ENCODE measurements at regions not wholly inside any gene's neighbourhood (a gene's known extent, or its start where the extent isn't known, plus 50 kb on each side); places are given as distances from the start of the nearest gene placed in this dataset.

- peaks cover 0 to 3% of the 10 kb centered on the region in 2 donors for H3K4me1 ChIP-seq (ENCODE audit: control insufficient read depth in 1 of 2, insufficient read depth in 2 of 2, low read length in 2 of 2)
- H3K4me3 ChIP-seq (ENCODE audit: low read depth in 1 of 2, low read length in 2 of 2), result no peak overlapping the region
- no peaks in the 10 kb centered on the region for H3K36me3 ChIP-seq (ENCODE audit: control insufficient read depth in 1 of 2, insufficient read depth in 2 of 2, low read length in 2 of 2)
- H3K27me3 ChIP-seq (ENCODE audit: control insufficient read depth in 1 of 2, insufficient read depth in 2 of 2, low read length in 2 of 2), result no peaks in the 10 kb centered on the region
- no peak overlapping the region for H3K27ac ChIP-seq (ENCODE audit: low read depth, low read length)
- no peak overlapping the region for H3K9ac ChIP-seq (ENCODE audit: low read depth in 1 of 2, low read length in 2 of 2)
- peaks cover 8 to 11% of the 10 kb centered on the region in 2 donors for H3K9me3 ChIP-seq (ENCODE audit: control insufficient read depth in 1 of 2, low read length in 2 of 2)
Observed at GRCh38 chr13:108020027-108020426, 195.3 kb downstream of the LIG4 start.

DNA sequence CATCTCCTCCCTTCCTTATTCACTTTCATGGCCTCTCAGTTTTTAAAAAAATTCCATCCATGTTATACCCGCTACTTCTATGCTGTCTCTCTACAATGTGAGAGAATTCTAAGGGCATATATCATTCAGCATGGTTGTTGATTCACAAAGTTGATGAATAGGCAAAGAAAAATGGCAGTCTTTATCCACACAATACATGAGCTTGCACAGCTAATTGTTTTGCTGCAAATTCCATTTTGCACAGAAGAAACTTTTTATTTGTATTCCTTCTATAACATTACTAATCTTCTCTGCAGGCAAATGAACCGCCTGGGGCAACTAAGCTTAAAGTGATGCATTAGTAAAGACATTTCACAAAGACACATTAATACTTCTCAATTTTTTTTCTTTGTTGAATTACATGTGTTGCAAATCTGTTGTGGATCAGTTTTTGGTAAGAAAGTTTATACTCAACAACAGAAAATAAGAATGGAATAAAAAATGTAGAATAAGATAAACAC, 196.9 kb downstream of the LIG4 start:
- Histone ChIP-seq H3K36me3 (ENCODE audit: control insufficient read depth in 1 of 2, insufficient read depth in 2 of 2, low read length in 2 of 2) (no peaks in the 10 kb centered on the region), H3K4me1 (ENCODE audit: control insufficient read depth in 1 of 2, insufficient read depth in 2 of 2, low read length in 2 of 2) (peaks cover 0 to 3% of the 10 kb centered on the region in 2 donors), H3K27ac (ENCODE audit: low read depth, low read length) (no peak overlapping the region), H3K4me3 (ENCODE audit: low read depth in 1 of 2, low read length in 2 of 2) (no peak overlapping the region), H3K27me3 (ENCODE audit: control insufficient read depth in 1 of 2, insufficient read depth in 2 of 2, low read length in 2 of 2) (no peaks in the 10 kb centered on the region), H3K9ac (ENCODE audit: low read depth in 1 of 2, low read length in 2 of 2) (no peak overlapping the region), H3K9me3 (ENCODE audit: control insufficient read depth in 1 of 2, low read length in 2 of 2) (peaks cover 8 to 11% of the 10 kb centered on the region in 2 donors)

- Histone ChIP-seq H3K27ac (ENCODE audit: low read depth, low read length) (no peak overlapping the region), H3K4me3 (ENCODE audit: low read depth in 1 of 2, low read length in 2 of 2) (no peak overlapping the region), H3K36me3 (ENCODE audit: control insufficient read depth in 1 of 2, insufficient read depth in 2 of 2, low read length in 2 of 2) (no peaks in the 10 kb centered on the region), H3K27me3 (ENCODE audit: control insufficient read depth in 1 of 2, insufficient read depth in 2 of 2, low read length in 2 of 2) (no peaks in the 10 kb centered on the region), H3K9ac (ENCODE audit: low read depth in 1 of 2, low read length in 2 of 2) (no peak overlapping the region), H3K4me1 (ENCODE audit: control insufficient read depth in 1 of 2, insufficient read depth in 2 of 2, low read length in 2 of 2) (no peaks in the 10 kb centered on the region), H3K9me3 (ENCODE audit: control insufficient read depth in 1 of 2, low read length in 2 of 2) (no peaks in the 10 kb centered on the region)
Observed at GRCh38 chr13:108006619-108007018, 208.7 kb downstream of the LIG4 start.

GRCh38 chr13:108005231-108005630, 210.1 kb downstream of the LIG4 start:
- Histone ChIP-seq H3K9ac (ENCODE audit: low read depth in 1 of 2, low read length in 2 of 2) (no peak overlapping the region), H3K27ac (ENCODE audit: low read depth, low read length) (no peak overlapping the region), H3K4me3 (ENCODE audit: low read depth in 1 of 2, low read length in 2 of 2) (no peak overlapping the region), H3K4me1 (ENCODE audit: control insufficient read depth in 1 of 2, insufficient read depth in 2 of 2, low read length in 2 of 2) (no peaks in the 10 kb centered on the region), H3K36me3 (ENCODE audit: control insufficient read depth in 1 of 2, insufficient read depth in 2 of 2, low read length in 2 of 2) (no peaks in the 10 kb centered on the region), H3K27me3 (ENCODE audit: control insufficient read depth in 1 of 2, insufficient read depth in 2 of 2, low read length in 2 of 2) (no peaks in the 10 kb centered on the region), H3K9me3 (ENCODE audit: control insufficient read depth in 1 of 2, low read length in 2 of 2) (no peaks in the 10 kb centered on the region)

GRCh38 chr13:108003626-108004025, 211.7 kb downstream of the LIG4 start:
- H3K9ac ChIP-seq (ENCODE audit: low read depth in 1 of 2, low read length in 2 of 2), result no peak overlapping the region
- H3K9me3 ChIP-seq (ENCODE audit: control insufficient read depth in 1 of 2, low read length in 2 of 2), result no peaks in the 10 kb centered on the region
- H3K36me3 ChIP-seq (ENCODE audit: control insufficient read depth in 1 of 2, insufficient read depth in 2 of 2, low read length in 2 of 2), result no peaks in the 10 kb centered on the region
- no peak overlapping the region for H3K27ac ChIP-seq (ENCODE audit: low read depth, low read length)
- H3K4me3 ChIP-seq (ENCODE audit: low read depth in 1 of 2, low read length in 2 of 2), result no peak overlapping the region
- no peaks in the 10 kb centered on the region for H3K27me3 ChIP-seq (ENCODE audit: control insufficient read depth in 1 of 2, insufficient read depth in 2 of 2, low read length in 2 of 2)
- H3K4me1 ChIP-seq (ENCODE audit: control insufficient read depth in 1 of 2, insufficient read depth in 2 of 2, low read length in 2 of 2), result no peaks in the 10 kb centered on the region

GRCh38 chr13:108000998-108001397, 214.3 kb downstream of the LIG4 start:
- H3K9ac ChIP-seq (ENCODE audit: low read depth in 1 of 2, low read length in 2 of 2), result no peak overlapping the region
- H3K4me1 ChIP-seq (ENCODE audit: control insufficient read depth in 1 of 2, insufficient read depth in 2 of 2, low read length in 2 of 2), result no peaks in the 10 kb centered on the region
- no peaks in the 10 kb centered on the region for H3K9me3 ChIP-seq (ENCODE audit: control insufficient read depth in 1 of 2, low read length in 2 of 2)
- no peak overlapping the region for H3K27ac ChIP-seq (ENCODE audit: low read depth, low read length)
- H3K4me3 ChIP-seq (ENCODE audit: low read depth in 1 of 2, low read length in 2 of 2), result no peak overlapping the region
- no peaks in the 10 kb centered on the region for H3K36me3 ChIP-seq (ENCODE audit: control insufficient read depth in 1 of 2, insufficient read depth in 2 of 2, low read length in 2 of 2)
- H3K27me3 ChIP-seq (ENCODE audit: control insufficient read depth in 1 of 2, insufficient read depth in 2 of 2, low read length in 2 of 2), result no peaks in the 10 kb centered on the region

DNA sequence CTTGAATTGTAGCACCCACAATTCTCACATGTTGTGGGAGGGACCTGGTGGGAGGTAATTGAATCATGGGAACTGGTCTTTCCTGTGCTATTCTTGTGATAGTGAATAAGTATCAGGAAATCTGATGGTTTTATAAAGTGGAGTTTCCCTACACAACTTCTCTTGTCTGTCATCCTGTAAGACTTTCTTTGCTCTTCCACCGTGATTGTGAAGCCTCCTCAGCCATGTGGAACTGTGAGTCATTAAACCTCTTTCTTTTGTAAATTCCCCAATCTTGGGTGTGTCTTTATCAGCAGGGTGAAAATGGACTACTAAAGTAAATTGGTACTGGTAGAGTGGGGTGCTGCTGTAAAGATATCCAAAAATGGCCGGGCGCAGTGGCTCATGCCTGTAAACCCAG, 215.6 kb downstream of the LIG4 start:
- Histone ChIP-seq H3K36me3 (ENCODE audit: control insufficient read depth in 1 of 2, insufficient read depth in 2 of 2, low read length in 2 of 2) (no peaks in the 10 kb centered on the region), H3K9ac (ENCODE audit: low read depth in 1 of 2, low read length in 2 of 2) (no peak overlapping the region), H3K27me3 (ENCODE audit: control insufficient read depth in 1 of 2, insufficient read depth in 2 of 2, low read length in 2 of 2) (no peaks in the 10 kb centered on the region), H3K4me1 (ENCODE audit: control insufficient read depth in 1 of 2, insufficient read depth in 2 of 2, low read length in 2 of 2) (no peaks in the 10 kb centered on the region), H3K9me3 (ENCODE audit: control insufficient read depth in 1 of 2, low read length in 2 of 2) (no peaks in the 10 kb centered on the region), H3K4me3 (ENCODE audit: low read depth in 1 of 2, low read length in 2 of 2) (no peak overlapping the region), H3K27ac (ENCODE audit: low read depth, low read length) (no peak overlapping the region)

DNA sequence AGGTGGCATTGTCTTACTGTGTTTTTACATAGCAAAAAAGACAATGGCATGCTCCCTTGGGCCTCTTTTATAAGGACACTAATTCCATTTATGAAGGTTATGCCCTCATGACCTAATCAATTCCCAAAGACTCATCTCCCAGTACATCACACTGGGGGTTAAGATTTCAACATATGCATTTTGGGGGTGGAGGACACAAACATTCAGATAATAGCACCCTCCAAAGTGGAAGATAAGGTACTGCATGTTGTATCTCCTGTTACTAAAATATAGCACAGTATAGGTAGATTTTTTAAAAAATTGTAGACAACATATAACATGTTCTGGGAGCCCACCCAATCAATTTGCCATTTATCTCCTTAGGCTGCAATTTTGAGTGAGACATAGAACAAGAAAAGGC, 221.2 kb downstream of the LIG4 start:
- H3K4me1 ChIP-seq (ENCODE audit: control insufficient read depth in 1 of 2, insufficient read depth in 2 of 2, low read length in 2 of 2), result no peaks in the 10 kb centered on the region
- H3K27me3 ChIP-seq (ENCODE audit: control insufficient read depth in 1 of 2, insufficient read depth in 2 of 2, low read length in 2 of 2), result no peaks in the 10 kb centered on the region
- no peak overlapping the region for H3K4me3 ChIP-seq (ENCODE audit: low read depth in 1 of 2, low read length in 2 of 2)
- H3K9me3 ChIP-seq (ENCODE audit: control insufficient read depth in 1 of 2, low read length in 2 of 2), result no peaks in the 10 kb centered on the region
- no peak overlapping the region for H3K9ac ChIP-seq (ENCODE audit: low read depth in 1 of 2, low read length in 2 of 2)
- no peak overlapping the region for H3K27ac ChIP-seq (ENCODE audit: low read depth, low read length)
- no peaks in the 10 kb centered on the region for H3K36me3 ChIP-seq (ENCODE audit: control insufficient read depth in 1 of 2, insufficient read depth in 2 of 2, low read length in 2 of 2)

DNA sequence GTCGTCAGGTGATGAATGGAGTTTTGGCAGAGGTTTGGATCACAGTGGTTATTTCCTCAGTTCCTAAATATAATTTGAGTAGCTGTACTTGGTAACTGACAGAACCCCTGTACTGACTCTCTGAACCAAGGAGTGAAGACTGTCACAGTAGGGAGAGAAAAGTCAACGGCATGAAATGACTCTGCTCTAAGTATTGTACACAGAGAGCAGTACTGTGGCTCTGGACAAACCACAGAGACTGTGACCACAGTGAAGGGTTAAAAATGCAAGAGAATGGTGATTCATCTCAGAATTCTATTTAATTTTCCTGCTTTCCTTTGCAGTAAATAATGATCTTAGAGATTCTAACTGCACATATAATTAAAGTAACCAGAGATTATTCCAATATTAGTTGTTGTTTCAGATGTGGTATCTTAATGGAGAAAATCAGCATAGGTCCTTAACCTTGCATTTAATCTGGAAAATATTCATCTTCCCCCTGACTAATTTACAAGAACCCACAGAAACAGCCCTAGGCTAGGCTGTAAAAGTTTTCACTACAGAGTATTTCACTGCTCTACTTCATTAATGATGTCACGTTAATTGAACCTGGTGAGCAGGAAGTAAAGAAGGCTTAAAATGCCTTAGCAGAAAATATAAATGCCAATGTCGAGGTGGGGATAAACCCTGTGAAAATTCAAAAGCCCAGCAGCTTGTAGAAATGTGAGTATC, 221.9 kb downstream of the LIG4 start:
- no peaks in the 10 kb centered on the region for H3K36me3 ChIP-seq (ENCODE audit: control insufficient read depth in 1 of 2, insufficient read depth in 2 of 2, low read length in 2 of 2)
- no peaks in the 10 kb centered on the region for H3K27me3 ChIP-seq (ENCODE audit: control insufficient read depth in 1 of 2, insufficient read depth in 2 of 2, low read length in 2 of 2)
- no peaks in the 10 kb centered on the region for H3K4me1 ChIP-seq (ENCODE audit: control insufficient read depth in 1 of 2, insufficient read depth in 2 of 2, low read length in 2 of 2)
- no peak overlapping the region for H3K27ac ChIP-seq (ENCODE audit: low read depth, low read length)
- no peak overlapping the region for H3K4me3 ChIP-seq (ENCODE audit: low read depth in 1 of 2, low read length in 2 of 2)
- H3K9me3 ChIP-seq (ENCODE audit: control insufficient read depth in 1 of 2, low read length in 2 of 2), result no peaks in the 10 kb centered on the region
- no peak overlapping the region for H3K9ac ChIP-seq (ENCODE audit: low read depth in 1 of 2, low read length in 2 of 2)

- Histone ChIP-seq H3K9ac (ENCODE audit: low read depth in 1 of 2, low read length in 2 of 2) (no peak overlapping the region), H3K4me3 (ENCODE audit: low read depth in 1 of 2, low read length in 2 of 2) (no peak overlapping the region), H3K27me3 (ENCODE audit: control insufficient read depth in 1 of 2, insufficient read depth in 2 of 2, low read length in 2 of 2) (no peaks in the 10 kb centered on the region), H3K36me3 (ENCODE audit: control insufficient read depth in 1 of 2, insufficient read depth in 2 of 2, low read length in 2 of 2) (no peaks in the 10 kb centered on the region), H3K4me1 (ENCODE audit: control insufficient read depth in 1 of 2, insufficient read depth in 2 of 2, low read length in 2 of 2) (no peaks in the 10 kb centered on the region), H3K27ac (ENCODE audit: low read depth, low read length) (no peak overlapping the region), H3K9me3 (ENCODE audit: control insufficient read depth in 1 of 2, low read length in 2 of 2) (no peaks in the 10 kb centered on the region)
Observed at GRCh38 chr13:107992542-107992941, 222.8 kb downstream of the LIG4 start.

Measured in duodenal mucosa (tissue), 2 donors.